DND-41 (cell line): ENCODE measurements at regions not wholly inside any gene's neighbourhood (a gene's known extent, or its start where the extent isn't known, plus 50 kb on each side); places are given as distances from the start of the nearest gene placed in this dataset.

Experiments used
- CTCF ChIP-seq: IDR thresholded peaks from 2 replicates; pipeline ENCODE4 v1.5.1; 2012; ENCODE audit warnings: borderline replicate concordance, low read length, moderate library complexity, mild to moderate bottlenecking; ENCODE audit not compliant: poor library complexity, severe bottlenecking; ENCODE audit errors: extremely low read depth
- EZH2 ChIP-seq: IDR thresholded peaks from 3 replicates; pipeline ENCODE4 v1.6.1; 2012; ENCODE audit warnings: borderline replicate concordance, low read depth, mild to moderate bottlenecking, moderate library complexity, low read length, inconsistent platforms; ENCODE audit not compliant: severe bottlenecking

DNA sequence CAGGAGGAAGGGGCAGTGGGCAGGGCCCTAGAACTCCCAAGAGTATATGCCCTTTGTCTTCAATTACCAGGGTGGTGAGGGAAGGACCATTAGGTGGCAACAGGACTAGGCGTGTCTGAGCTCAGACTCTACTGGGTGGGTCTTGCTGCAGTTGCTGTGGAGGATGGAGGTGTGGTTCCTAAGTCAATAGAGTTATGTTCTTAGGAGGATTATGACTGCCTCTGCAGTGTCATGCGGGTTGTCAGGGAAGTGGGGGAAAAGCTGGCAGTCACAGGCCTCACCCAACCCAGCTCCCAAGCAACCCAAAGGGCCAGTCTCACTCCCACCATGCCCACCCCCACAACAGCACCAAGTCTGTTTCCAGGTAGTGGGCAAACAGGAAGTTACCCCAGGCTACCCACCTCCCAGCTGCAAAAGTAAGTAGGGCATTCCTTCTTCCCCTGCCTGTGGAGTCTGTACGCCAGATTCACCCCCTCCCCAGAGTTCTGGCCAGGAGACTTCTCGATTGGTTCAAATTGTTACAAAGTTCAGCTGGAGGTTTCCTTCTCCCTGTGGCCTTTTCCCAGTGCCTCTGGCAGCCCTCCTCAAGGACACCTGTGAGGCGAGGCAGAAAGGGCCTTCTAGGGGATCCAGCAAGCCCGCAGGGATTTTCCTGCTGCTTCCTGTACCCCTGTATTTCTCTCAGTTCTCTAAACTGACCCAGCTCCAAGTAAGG is 145.3 kb downstream of the HINT1 start:
- TF ChIP-seq CTCF (no peak), EZH2 (no peak)
